Panc1 (cell line): ENCODE measurements at regions not wholly inside any gene's neighbourhood (a gene's known extent, or its start where the extent isn't known, plus 50 kb on each side); places are given as distances from the start of the nearest gene placed in this dataset.

Experiments used
- CTCF ChIP-seq: fragments of 450-650 bp; IDR thresholded peaks from 2 replicates; pipeline ENCODE4 v1.5.1; 2017; ENCODE audit warnings: mild to moderate bottlenecking
- POLR2AphosphoS5 ChIP-seq: IDR thresholded peaks from 2 replicates; pipeline ENCODE4 v1.6.1; 2012; ENCODE audit warnings: mild to moderate bottlenecking, low read depth, low read length, moderate library complexity
- REST ChIP-seq, 2 experiments: IDR thresholded peaks; 2 replicates each; pipeline ENCODE4 v1.6.1; 2011 to 2012; ENCODE audit warnings: low read depth in 2 of 2, control low read depth in 1 of 2, low read length in 1 of 2, mild to moderate bottlenecking in 1 of 2, moderate library complexity in 1 of 2; ENCODE audit not compliant: insufficient read depth in 1 of 2
- SIN3A ChIP-seq: IDR thresholded peaks from 2 replicates; pipeline ENCODE4 v1.6.1; 2012; ENCODE audit warnings: low read depth, mild to moderate bottlenecking, low read length, moderate library complexity, borderline replicate concordance; ENCODE audit not compliant: insufficient read depth

GRCh38 chr4:3352941-3353594 lies 60.2 kb downstream of the RGS12 start:
- no peak for TF ChIP-seq POLR2AphosphoS5
- no peak for TF ChIP-seq CTCF
- TF ChIP-seq SIN3A: no peak
- no peak for TF ChIP-seq REST (IDR thresholded peaks at IDR 0.05; ENCODE audit: insufficient read depth in 1 of 2, low read depth in 2 of 2, low read length in 1 of 2)
